HFFc6 (cell line): ENCODE measurements at regions not wholly inside any gene's neighbourhood (a gene's known extent, or its start where the extent isn't known, plus 50 kb on each side); places are given as distances from the start of the nearest gene placed in this dataset.
A peak's percentile ranks its signal among the peaks of the same experiment; 100 is the strongest.
"Not testable (repeated sequence)": the region's sequence is repeated elsewhere in the genome, so short reads cannot be mapped to it uniquely, and the experiment has no call there.

Experiments
- DNase-seq: peaks from one replicate; pipeline ENCODE4 v3.0.0-alpha.2; 2018
- H3K27ac Mint-ChIP-seq: 2 replicates; pipeline ENCODE4 v1.8.0; 2020; ENCODE audit warnings: mild to moderate bottlenecking, mixed read lengths
- H3K27me3 Mint-ChIP-seq: 2 replicates; pipeline ENCODE4 v1.8.0; 2021; ENCODE audit warnings: mild to moderate bottlenecking, moderate library complexity, mixed read lengths; ENCODE audit not compliant: insufficient read depth
- H3K36me3 Mint-ChIP-seq: 2 replicates; pipeline ENCODE4 v1.8.0; 2021; ENCODE audit warnings: low read depth, mixed read lengths
- H3K4me1 Mint-ChIP-seq: 2 replicates; pipeline ENCODE4 v1.8.0; 2020; ENCODE audit warnings: low read depth, mixed read lengths
- H3K4me3 Mint-ChIP-seq: 2 replicates; pipeline ENCODE4 v1.8.0; 2020; ENCODE audit warnings: mild to moderate bottlenecking, moderate library complexity, mixed read lengths
- H3K9me3 Mint-ChIP-seq: 2 replicates; pipeline ENCODE4 v1.8.0; 2020; ENCODE audit warnings: mild to moderate bottlenecking, mixed read lengths
- TF ChIP-seq, protein P1 (sequence below): fragments of 200-600 bp; sonication (generic); IDR thresholded peaks from 2 replicates; pipeline ENCODE4 v1.5.0; 2021; ENCODE audit warnings: antibody characterized with exemption, mild to moderate bottlenecking

DNA sequence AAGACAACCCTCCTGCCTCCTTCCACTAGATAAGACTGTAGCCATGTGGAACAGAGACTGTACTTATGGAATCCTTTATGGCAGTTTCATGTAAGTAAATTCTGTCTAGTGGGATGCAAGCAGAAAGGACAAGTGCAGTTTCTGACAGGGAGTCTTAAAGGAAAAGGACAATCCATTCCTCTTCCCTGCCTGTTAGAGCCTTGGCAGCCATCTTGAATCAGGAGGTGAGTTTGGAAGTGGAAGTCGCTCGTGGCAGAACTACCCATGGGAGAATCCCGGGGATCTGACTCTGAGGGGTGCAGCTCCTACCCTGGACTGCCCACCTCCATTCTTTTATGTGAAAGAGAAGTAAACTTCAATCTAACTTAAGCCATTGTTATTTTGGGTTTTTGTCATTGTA, 61.4 kb upstream of the AKAP12 start:
- no peaks in the 10 kb centered on the region for H3K36me3 Mint-ChIP-seq
- no peaks in the 10 kb centered on the region for H3K9me3 Mint-ChIP-seq
- TF ChIP-seq, protein P1, sequence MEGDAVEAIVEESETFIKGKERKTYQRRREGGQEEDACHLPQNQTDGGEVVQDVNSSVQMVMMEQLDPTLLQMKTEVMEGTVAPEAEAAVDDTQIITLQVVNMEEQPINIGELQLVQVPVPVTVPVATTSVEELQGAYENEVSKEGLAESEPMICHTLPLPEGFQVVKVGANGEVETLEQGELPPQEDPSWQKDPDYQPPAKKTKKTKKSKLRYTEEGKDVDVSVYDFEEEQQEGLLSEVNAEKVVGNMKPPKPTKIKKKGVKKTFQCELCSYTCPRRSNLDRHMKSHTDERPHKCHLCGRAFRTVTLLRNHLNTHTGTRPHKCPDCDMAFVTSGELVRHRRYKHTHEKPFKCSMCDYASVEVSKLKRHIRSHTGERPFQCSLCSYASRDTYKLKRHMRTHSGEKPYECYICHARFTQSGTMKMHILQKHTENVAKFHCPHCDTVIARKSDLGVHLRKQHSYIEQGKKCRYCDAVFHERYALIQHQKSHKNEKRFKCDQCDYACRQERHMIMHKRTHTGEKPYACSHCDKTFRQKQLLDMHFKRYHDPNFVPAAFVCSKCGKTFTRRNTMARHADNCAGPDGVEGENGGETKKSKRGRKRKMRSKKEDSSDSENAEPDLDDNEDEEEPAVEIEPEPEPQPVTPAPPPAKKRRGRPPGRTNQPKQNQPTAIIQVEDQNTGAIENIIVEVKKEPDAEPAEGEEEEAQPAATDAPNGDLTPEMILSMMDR: no peak
- peaks cover 11% of the 10 kb centered on the region for H3K27me3 Mint-ChIP-seq
- peaks cover 6% of the 10 kb centered on the region; the same call in 1 of the 2 replicates for H3K4me1 Mint-ChIP-seq
- H3K27ac Mint-ChIP-seq: no peak overlapping the region
- DNase-seq: no peak
- H3K4me3 Mint-ChIP-seq: no peak overlapping the region

DNA sequence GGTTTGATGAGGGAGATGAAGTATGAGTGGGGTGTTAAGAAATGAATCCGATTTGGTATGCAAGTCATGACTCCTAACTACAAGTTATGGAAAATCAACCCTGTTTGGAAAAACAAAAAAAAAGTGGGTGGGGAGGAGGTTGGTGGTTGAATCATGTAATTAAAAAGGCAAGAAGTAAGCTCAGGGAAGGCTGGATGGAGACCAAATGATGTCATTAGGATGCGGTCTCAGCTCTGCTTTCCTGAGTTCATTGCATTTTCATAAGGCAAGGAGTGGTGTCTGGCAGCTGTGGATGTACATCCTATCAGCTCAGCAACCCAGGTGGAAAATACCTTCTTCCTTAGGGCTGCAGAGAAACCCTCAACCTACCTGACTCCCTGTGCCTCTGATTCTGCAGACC, 60.4 kb upstream of the AKAP12 start:
- no peak overlapping the region for H3K27ac Mint-ChIP-seq
- H3K4me3 Mint-ChIP-seq: no peak overlapping the region
- H3K4me1 Mint-ChIP-seq: peaks cover 6% of the 10 kb centered on the region; the same call in 1 of the 2 replicates
- no peaks in the 10 kb centered on the region for H3K36me3 Mint-ChIP-seq
- TF ChIP-seq, protein P1: no peak
- DNase-seq: peak; percentile 17
- H3K9me3 Mint-ChIP-seq: no peaks in the 10 kb centered on the region
- H3K27me3 Mint-ChIP-seq: peaks cover 13% of the 10 kb centered on the region

DNA sequence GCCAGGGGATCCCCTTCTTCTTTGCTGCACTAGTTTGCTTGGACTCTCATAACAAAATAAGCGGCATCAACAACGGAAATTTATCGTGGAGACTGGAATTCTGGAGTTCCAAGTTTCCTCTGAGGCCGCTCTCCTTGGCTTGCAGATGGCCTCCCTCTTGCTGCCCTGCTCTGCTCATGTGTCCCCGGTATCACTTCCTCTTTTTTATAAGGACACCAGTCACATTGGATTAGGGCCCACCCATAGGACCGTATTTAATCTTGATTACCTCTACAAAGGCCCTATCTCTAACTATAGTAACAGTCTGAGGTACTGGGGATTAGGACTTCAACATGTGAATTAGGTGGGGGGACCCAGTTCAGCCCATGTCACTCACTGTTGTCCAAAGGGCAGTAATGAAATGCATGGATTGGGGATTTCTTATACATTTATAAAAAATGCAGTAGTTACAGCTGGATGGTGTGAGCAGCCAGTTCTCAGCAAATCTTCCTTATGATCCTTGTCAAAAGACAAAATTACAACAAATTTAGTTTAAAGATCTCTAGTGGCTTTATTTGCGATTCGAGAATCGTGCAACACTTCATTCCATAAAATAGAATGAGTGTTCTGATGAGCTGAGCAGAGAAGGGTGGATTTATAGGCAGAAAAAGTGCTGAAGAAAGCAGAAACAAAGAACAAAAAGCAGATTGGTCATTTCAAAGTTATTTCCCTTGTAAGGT, 59.3 kb upstream of the AKAP12 start:
- Mint-ChIP-seq H3K4me1 (peaks cover 6% of the 10 kb centered on the region; the same call in 1 of the 2 replicates), H3K27me3 (peaks cover 12% of the 10 kb centered on the region), H3K4me3 (no peak overlapping the region), H3K36me3 (no peaks in the 10 kb centered on the region), H3K27ac (no peak overlapping the region), H3K9me3 (no peaks in the 10 kb centered on the region)
- TF ChIP-seq, protein P1: no peak
- DNase-seq: no peak

DNA sequence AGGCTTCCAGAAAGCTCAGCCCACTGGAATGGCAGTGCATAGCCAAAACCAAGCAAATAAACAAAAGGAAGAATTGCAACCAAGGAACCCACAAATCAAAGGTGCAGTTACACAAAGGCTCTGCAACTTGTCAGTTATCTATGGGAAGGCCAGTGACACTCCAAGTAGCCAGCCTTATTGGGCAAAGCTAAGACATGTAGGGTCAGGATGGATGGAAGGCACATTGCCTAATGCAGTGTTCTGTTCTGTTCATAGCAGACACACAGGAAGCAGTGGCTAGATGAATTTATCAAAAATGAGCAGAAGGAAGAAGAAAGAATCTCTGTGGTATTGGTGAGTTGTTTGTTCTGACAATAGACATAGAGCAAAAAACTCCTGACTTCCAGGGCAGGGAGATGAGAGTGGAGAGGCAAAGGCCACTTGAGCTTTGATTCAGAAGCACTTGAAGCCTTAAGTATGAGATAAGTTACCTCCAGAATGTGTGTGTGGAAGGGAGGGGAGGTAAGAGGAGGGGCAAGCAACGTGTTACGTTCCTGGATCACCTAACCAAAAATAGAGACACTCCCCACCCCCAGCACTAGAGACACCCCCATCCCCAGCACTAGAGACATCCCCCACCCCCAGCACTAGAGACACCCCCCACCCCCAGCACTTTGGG, 57.9 kb upstream of the AKAP12 start:
- TF ChIP-seq, protein P1: no peak
- DNase-seq: no peak
- Mint-ChIP-seq H3K9me3 (no peaks in the 10 kb centered on the region), H3K4me1 (peaks cover 6% of the 10 kb centered on the region; the same call in 1 of the 2 replicates), H3K36me3 (no peaks in the 10 kb centered on the region), H3K27ac (no peak overlapping the region), H3K27me3 (peaks cover 10% of the 10 kb centered on the region), H3K4me3 (no peak overlapping the region)

DNA sequence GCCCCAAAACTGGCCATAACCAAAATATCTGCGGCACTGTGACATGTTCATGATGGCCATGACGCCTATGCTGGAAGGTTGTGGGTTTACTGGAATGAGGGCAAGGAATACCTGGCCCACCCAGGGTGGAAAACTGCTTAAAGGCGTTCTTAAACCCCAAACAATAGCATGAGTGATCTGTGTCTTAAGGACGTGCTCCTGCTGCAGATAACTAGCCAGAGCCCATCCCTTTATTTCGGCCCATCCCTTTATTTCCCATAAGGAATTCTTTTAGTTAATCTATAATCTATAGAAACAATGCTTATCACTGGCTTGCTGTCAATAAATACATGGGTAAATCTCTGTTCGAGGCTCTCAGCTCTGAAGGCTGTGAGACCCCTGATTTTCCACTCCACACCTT, 56.8 kb upstream of the AKAP12 start:
- H3K4me3 Mint-ChIP-seq, H3K27ac Mint-ChIP-seq, H3K4me1 Mint-ChIP-seq, H3K36me3 Mint-ChIP-seq, H3K27me3 Mint-ChIP-seq, H3K9me3 Mint-ChIP-seq, DNase-seq: not testable (repeated sequence)

DNA sequence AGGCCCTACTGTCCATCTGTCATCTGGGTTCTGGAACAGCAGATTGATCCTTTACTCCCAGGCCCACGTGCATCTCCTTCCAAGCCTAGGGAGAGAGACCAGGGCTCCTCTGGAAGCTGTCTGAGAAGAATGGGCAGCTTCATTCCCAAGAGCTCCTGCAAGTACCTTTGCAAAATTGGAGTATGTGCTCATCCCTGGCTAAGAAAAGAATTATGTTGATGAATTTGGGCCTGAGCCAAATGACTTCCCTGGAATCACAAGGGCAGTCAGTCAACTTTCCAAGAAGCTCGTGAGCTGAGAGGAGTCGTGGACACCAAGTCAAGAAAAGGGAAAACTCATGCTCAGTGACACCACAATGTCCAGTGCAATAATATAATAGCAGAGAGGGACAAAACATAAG, 54.6 kb upstream of the AKAP12 start:
- no peak overlapping the region for H3K27ac Mint-ChIP-seq

More for the DNA sequence above, 54.6 kb upstream of the AKAP12 start:
- Mint-ChIP-seq H3K27me3 (peaks cover 9% of the 10 kb centered on the region), H3K9me3 (no peaks in the 10 kb centered on the region), H3K4me3 (no peak overlapping the region), H3K36me3 (no peaks in the 10 kb centered on the region), H3K4me1 (no peaks in the 10 kb centered on the region)
- no peak for DNase-seq
- TF ChIP-seq, protein P1: no peak
